Coronary artery (tissue), 2 donors: ENCODE measurements at regions not wholly inside any gene's neighbourhood (a gene's known extent, or its start where the extent isn't known, plus 50 kb on each side); places are given as distances from the start of the nearest gene placed in this dataset.

Experiments used
- DNase-seq: peaks from one replicate; pipeline ENCODE4 v3.0.0-alpha.2; 2017; ENCODE audit warnings: low spot score
- H3K27ac ChIP-seq, 2 donors: fragments of 200-600 bp; sonication (generic); one replicate each; pipeline ENCODE4 v1.5.1; 2016 to 2019
- H3K4me3 ChIP-seq: fragments of 200-600 bp; sonication (generic); 2 replicates; pipeline ENCODE4 v1.5.1; 2016; ENCODE audit warnings: mild to moderate bottlenecking, moderate library complexity
- CTCF ChIP-seq: fragments of 200-600 bp; sonication (generic); IDR thresholded peaks from one replicate; pipeline ENCODE4 v1.5.1; 2019; ENCODE audit warnings: antibody characterized with exemption

GRCh38 chr4:170270628-170271027 is 180.9 kb upstream of the AADAT start:
- Histone ChIP-seq H3K4me3 (no peak overlapping the region), H3K27ac (no peak overlapping the region)
- no peak for DNase-seq
- no peak for TF ChIP-seq CTCF

GRCh38 chr4:170269950-170270349 is 180.2 kb upstream of the AADAT start:
- Histone ChIP-seq H3K27ac (no peak overlapping the region), H3K4me3 (no peak overlapping the region)
- no peak for DNase-seq
- no peak for TF ChIP-seq CTCF

- Histone ChIP-seq H3K27ac (no peak overlapping the region), H3K4me3 (no peak overlapping the region)
- peak; percentile 42 for TF ChIP-seq CTCF
- no peak for DNase-seq
Measured at GRCh38 chr4:170259631-170260153, 169.9 kb upstream of the AADAT start.

GRCh38 chr4:170256807-170257206 is 167.1 kb upstream of the AADAT start:
- no peak for DNase-seq
- no peak overlapping the region for H3K4me3 ChIP-seq
- TF ChIP-seq CTCF = no peak
- no peak overlapping the region for H3K27ac ChIP-seq

- Histone ChIP-seq H3K4me3 (no peak overlapping the region), H3K27ac (no peak overlapping the region)
- DNase-seq = no peak
- no peak for TF ChIP-seq CTCF
Measured at GRCh38 chr4:170248576-170248975, 158.8 kb upstream of the AADAT start.

DNA sequence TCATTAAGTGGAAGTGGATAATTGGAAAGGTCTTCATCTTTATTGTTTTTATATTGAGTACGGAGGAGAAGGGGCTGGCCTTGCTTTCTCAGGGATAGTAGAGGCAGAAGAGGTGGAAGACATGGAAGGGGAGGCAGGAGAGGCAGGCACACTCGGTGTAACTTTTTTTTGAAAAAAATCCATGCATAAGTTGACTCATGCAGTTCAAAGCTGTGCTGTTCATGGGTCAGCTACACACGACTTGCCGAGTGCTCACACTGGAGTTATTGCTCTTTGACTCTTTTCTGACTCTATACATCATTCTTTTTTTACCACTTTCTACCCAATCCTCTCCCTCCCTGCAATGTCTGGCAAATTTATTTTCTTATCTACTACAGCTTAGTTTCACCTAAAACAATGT is 158.3 kb upstream of the AADAT start:
- no peak for TF ChIP-seq CTCF
- Histone ChIP-seq H3K4me3 (no peak overlapping the region), H3K27ac (no peak overlapping the region)
- no peak for DNase-seq

- no peak for DNase-seq
- no peak for TF ChIP-seq CTCF
- Histone ChIP-seq H3K4me3 (no peak overlapping the region), H3K27ac (no peak overlapping the region)
Measured at GRCh38 chr4:170247596-170247995, 157.8 kb upstream of the AADAT start.
